Neutrophil (primary cell): ENCODE measurements at regions not wholly inside any gene's neighbourhood (a gene's known extent, or its start where the extent isn't known, plus 50 kb on each side); places are given as distances from the start of the nearest gene placed in this dataset.

Source experiments
- H3K27ac ChIP-seq: fragments of 200-600 bp; sonication (generic); 2 replicates; pipeline ENCODE4 v1.5.1; 2016; ENCODE audit warnings: mild to moderate bottlenecking, moderate library complexity
- H3K27me3 ChIP-seq: fragments of 200-600 bp; sonication (generic); 2 replicates; pipeline ENCODE4 v1.6.0; 2016; ENCODE audit warnings: mild to moderate bottlenecking
- H3K36me3 ChIP-seq: fragments of 200-600 bp; sonication (generic); 2 replicates; pipeline ENCODE4 v1.5.1; 2017
- H3K4me1 ChIP-seq, 2 experiments: fragments of 200-600 bp in 1 of 2; sonication (generic) in 1 of 2; 1 replicate in 1 of 2; 2 replicates in 1 of 2; pipeline versions ENCODE4 v1.5.1 to v1.6.1; 2013 to 2016; ENCODE audit warnings: low read depth in 1 of 2, low read length in 1 of 2, mild to moderate bottlenecking in 1 of 2, moderate library complexity in 1 of 2; ENCODE audit not compliant: control insufficient read depth in 1 of 2, insufficient read depth in 1 of 2
- H3K4me3 ChIP-seq, 2 experiments: fragments of 200-600 bp in 1 of 2; sonication (generic) in 1 of 2; 1 replicate in 1 of 2; 2 replicates in 1 of 2; pipeline ENCODE4 v1.5.1; 2013 to 2016; ENCODE audit warnings: low read depth in 1 of 2, low read length in 1 of 2, mild to moderate bottlenecking in 1 of 2, moderate library complexity in 1 of 2
- H3K9me3 ChIP-seq: fragments of 200-600 bp; sonication (generic); 2 replicates; pipeline ENCODE4 v1.5.1; 2016
- CTCF ChIP-seq: fragments of 200-600 bp; sonication (generic); IDR thresholded peaks from 2 replicates; pipeline ENCODE4 v1.5.1; 2016; ENCODE audit warnings: antibody characterized with exemption

DNA sequence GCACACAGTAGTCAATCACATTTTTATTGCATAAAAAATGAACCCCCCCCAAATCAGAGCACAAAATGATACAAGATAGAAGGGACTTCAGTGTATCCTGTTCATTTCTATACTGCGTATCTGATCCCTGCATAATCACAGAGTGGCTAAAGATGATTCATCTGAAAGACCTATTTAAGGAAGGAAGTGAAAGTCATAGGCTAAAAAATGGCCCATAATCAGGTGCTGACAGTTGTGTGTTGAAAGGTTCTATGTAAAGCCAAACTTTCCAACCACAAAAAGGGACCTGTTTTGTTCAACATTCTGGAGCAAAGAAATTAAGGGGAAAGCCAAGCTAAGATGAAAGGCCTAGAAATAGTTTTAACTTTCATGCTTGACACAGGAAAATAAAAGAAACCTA lies 147.8 kb upstream of the ATP2B1 start:
- Histone ChIP-seq H3K27ac (peak overlapping the region; percentile 44), H3K36me3 (no peaks in the 10 kb centered on the region), H3K4me3 (no peak overlapping the region), H3K27me3 (no peaks in the 10 kb centered on the region), H3K4me1 (peaks cover 3 to 12% of the 10 kb centered on the region in 2 experiments), H3K9me3 (no peaks in the 10 kb centered on the region)
- TF ChIP-seq CTCF, result no peak

DNA sequence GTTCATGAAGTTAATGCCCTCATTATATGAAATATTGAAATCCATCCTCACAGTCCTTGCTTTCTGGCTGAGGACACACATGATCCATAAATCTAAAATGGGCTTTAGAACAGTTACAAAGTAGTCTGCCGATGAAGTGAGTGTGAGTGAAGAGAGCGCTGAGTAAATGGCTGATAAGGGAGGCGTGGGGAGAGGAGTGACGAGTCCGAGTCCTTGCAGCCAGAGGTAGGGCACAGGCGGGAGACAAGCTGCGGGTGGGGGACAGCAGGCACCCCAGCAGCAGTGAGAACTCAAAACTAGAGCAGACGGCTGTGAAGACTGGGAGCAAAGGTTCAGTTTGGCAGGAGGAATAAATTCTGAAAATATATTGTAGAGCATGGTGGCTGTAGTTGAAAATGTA lies 140.1 kb upstream of the ATP2B1 start:
- H3K27me3 ChIP-seq, result no peaks in the 10 kb centered on the region
- H3K36me3 ChIP-seq, result no peaks in the 10 kb centered on the region
- H3K4me3 ChIP-seq, result no peak overlapping the region
- no peaks in the 10 kb centered on the region for H3K9me3 ChIP-seq
- H3K27ac ChIP-seq, result no peak overlapping the region
- H3K4me1 ChIP-seq, result no peaks in the 10 kb centered on the region
- TF ChIP-seq CTCF, result no peak

DNA sequence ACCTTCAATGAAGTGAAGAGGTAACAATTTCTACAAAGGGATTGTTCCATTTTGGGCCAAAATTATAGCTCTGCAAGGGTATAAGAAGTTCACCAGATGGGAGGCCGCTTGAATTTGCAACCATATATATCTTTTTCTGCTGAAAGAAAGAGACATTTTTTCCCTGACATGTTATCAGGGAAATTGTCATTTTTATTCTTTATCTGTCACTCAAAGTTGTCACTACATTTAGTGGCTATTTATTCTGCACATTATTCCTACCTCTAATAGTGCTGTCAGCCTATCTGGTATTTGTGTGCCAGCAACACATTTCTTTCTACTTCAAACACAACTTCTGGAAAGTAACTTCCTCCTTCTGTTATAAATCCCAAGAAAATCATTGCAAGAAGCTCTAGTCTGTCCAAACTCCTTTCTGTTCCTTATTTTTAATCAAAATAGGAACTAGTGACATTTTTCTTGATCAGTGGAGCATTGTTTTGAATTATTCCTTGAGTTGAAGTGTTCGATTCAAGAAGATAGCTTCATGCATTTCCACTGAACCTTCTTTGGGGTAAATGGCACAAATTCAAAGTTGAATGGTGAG lies 137.9 kb upstream of the ATP2B1 start:
- H3K9me3 ChIP-seq, result no peaks in the 10 kb centered on the region
- TF ChIP-seq CTCF, result no peak
- no peaks in the 10 kb centered on the region for H3K4me1 ChIP-seq
- H3K36me3 ChIP-seq, result no peaks in the 10 kb centered on the region
- H3K4me3 ChIP-seq, result no peak overlapping the region
- no peak overlapping the region for H3K27ac ChIP-seq
- H3K27me3 ChIP-seq, result no peaks in the 10 kb centered on the region

- Histone ChIP-seq H3K27ac (no peak overlapping the region), H3K27me3 (no peaks in the 10 kb centered on the region), H3K36me3 (no peaks in the 10 kb centered on the region), H3K4me1 (peaks cover 0 to under 1% of the 10 kb centered on the region in 2 experiments), H3K9me3 (no peaks in the 10 kb centered on the region), H3K4me3 (no peak overlapping the region)
- no peak for TF ChIP-seq CTCF
Observed at GRCh38 chr12:89845767-89846166, 137.1 kb upstream of the ATP2B1 start.

GRCh38 chr12:89845366-89845765 lies 136.7 kb upstream of the ATP2B1 start:
- no peaks in the 10 kb centered on the region for H3K27me3 ChIP-seq
- H3K27ac ChIP-seq, result no peak overlapping the region
- no peaks in the 10 kb centered on the region for H3K36me3 ChIP-seq
- H3K9me3 ChIP-seq, result no peaks in the 10 kb centered on the region
- H3K4me3 ChIP-seq, result no peak overlapping the region
- H3K4me1 ChIP-seq, result peaks cover 0 to 5% of the 10 kb centered on the region in 2 experiments
- no peak for TF ChIP-seq CTCF

GRCh38 chr12:89844539-89844938 lies 135.9 kb upstream of the ATP2B1 start:
- Histone ChIP-seq H3K27me3 (no peaks in the 10 kb centered on the region), H3K4me1 (peaks cover 0 to 8% of the 10 kb centered on the region in 2 experiments), H3K9me3 (no peaks in the 10 kb centered on the region), H3K27ac (no peak overlapping the region), H3K36me3 (no peaks in the 10 kb centered on the region), H3K4me3 (no peak overlapping the region)
- TF ChIP-seq CTCF, result no peak
